Fibroblast of pulmonary artery (primary cell): ENCODE measurements at regions not wholly inside any gene's neighbourhood (a gene's known extent, or its start where the extent isn't known, plus 50 kb on each side); places are given as distances from the start of the nearest gene placed in this dataset.

ENCODE experiments used
- DNase-seq: peaks from one replicate; pipeline ENCODE4 v3.0.0-alpha.2; 2010; ENCODE audit warnings: low read depth
- H3K4me3 ChIP-seq: replicated peaks from 2 replicates; pipeline ENCODE4 v1.5.1; 2011; ENCODE audit warnings: low read depth, mild to moderate bottlenecking, control low read depth, low read length, moderate library complexity
- TF ChIP-seq, protein P1 (sequence below): IDR thresholded peaks from 2 replicates; pipeline ENCODE4 v1.5.1; 2011; ENCODE audit warnings: mild to moderate bottlenecking, control low read depth, low read length, inconsistent platforms; ENCODE audit errors: missing control alignments

DNA sequence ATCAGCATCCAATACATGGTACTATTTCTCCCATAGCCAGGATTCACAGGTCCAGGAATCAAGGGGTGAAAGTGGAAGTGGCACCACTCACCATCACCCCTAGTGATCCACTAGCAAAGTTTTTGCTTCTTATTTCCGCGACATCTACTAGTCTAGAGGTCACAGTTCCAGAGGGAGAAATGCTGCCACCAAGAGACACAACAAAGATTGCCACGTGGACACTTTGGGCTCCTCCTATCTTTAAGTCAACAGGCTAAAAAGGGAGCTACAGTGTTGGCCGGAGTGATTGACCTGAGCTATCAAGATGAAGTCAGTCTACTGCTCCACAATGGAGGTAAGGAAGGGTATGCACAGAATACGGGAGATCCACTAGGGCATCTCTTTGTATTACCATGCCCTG, 178.2 kb downstream of the AKR1D1 start:
- no peak overlapping the region for H3K4me3 ChIP-seq
- TF ChIP-seq, protein P1, sequence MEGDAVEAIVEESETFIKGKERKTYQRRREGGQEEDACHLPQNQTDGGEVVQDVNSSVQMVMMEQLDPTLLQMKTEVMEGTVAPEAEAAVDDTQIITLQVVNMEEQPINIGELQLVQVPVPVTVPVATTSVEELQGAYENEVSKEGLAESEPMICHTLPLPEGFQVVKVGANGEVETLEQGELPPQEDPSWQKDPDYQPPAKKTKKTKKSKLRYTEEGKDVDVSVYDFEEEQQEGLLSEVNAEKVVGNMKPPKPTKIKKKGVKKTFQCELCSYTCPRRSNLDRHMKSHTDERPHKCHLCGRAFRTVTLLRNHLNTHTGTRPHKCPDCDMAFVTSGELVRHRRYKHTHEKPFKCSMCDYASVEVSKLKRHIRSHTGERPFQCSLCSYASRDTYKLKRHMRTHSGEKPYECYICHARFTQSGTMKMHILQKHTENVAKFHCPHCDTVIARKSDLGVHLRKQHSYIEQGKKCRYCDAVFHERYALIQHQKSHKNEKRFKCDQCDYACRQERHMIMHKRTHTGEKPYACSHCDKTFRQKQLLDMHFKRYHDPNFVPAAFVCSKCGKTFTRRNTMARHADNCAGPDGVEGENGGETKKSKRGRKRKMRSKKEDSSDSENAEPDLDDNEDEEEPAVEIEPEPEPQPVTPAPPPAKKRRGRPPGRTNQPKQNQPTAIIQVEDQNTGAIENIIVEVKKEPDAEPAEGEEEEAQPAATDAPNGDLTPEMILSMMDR, result no peak
- no peak for DNase-seq

DNA sequence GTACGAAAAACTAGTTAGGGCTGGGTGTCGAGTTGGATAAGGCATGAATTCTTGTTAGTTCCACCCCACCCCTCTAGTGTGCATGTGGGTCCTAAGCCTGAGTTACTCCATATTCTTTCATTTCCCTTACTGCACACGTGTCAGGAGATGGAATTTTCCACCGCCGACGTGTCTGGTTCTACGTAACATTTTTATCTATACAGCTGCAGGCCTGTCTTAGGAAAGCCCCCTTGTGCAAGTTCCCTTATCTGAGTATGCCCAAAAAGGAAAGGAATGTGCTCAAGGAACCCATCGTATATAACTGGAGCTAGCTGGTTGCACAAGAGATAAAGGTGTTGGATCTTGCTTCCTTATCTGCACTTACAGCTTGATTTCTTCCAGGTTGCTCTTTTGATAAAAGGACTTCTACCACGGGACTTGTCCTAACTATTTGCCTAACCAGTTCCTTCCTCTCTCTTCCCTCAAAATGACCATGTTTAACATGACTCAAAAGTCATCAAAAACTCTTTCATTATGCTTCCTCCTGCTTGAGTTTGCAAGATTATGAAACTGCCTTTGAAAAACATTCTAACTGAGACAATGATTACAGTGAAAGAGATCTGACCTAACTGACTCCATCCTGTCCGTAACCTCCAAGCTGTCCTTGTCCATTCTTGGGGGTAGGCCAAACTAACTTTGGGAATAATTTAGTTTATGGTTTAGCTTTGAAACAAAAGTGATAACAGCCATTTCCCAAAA, 181.4 kb downstream of the AKR1D1 start:
- TF ChIP-seq, protein P1, result no peak
- DNase-seq, result peak; percentile 99
- H3K4me3 ChIP-seq, result no peak overlapping the region

DNA sequence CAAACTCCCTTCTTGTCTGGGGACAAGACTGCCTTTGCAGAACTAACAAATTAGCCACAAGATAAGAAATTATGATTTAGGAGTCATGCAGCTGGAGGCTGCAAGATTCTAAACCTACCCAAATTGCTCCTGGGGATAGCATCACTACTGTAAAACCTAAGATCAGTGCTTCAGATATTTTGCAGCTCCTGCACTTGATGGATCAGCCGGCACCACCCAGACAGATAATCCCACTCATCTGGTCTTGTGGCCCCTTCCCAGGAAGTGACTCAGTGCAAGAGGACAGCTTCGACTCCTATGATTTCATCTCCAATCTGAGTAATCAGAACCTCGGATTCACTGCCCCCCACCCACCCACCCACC, 181.9 kb downstream of the AKR1D1 start:
- DNase-seq, result no peak
- TF ChIP-seq, protein P1, result no peak
- no peak overlapping the region for H3K4me3 ChIP-seq

DNA sequence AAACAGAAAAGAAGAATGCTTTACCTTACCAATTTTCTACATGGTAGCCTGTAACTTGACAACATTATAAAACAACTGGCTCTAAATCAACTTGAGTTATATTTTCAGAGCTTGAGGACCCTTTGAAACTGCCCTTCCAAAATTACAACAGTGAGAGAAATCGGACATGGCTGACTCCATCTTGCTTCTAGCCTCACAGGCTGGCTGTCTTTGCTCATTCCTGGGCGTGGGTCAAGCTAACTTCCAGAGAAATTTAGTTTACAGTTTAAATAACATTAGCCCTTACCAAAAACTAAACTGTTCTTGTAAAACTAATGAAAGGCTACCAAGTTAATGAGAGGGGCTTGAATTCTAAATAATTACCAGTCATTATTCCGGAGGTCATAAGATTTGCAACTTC, 183.4 kb downstream of the AKR1D1 start:
- no peak for DNase-seq
- TF ChIP-seq, protein P1, result no peak

DNA sequence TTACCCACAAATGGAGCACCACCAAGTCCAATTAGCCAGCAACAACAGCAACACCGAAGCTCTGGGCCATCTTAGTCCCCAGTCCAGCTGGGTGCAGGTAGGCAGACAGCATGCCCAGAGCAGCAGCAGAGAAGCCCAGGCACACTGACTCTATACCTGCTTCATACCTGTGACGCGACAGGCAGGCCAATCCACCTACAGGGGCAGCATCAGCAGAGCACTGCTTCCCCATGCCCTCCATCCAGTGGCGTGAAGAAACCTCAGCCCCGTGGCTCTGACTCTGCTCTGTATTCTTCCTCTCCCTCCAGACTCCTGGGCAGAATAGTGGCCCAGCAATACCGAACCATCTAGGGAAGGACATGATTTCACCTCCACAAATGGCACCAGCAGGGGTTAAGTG, 191.7 kb downstream of the AKR1D1 start:
- no peak for DNase-seq
- no peak overlapping the region for H3K4me3 ChIP-seq
- TF ChIP-seq, protein P1, result no peak

More for the DNA sequence above, 183.4 kb downstream of the AKR1D1 start:
- no peak overlapping the region for H3K4me3 ChIP-seq

DNA sequence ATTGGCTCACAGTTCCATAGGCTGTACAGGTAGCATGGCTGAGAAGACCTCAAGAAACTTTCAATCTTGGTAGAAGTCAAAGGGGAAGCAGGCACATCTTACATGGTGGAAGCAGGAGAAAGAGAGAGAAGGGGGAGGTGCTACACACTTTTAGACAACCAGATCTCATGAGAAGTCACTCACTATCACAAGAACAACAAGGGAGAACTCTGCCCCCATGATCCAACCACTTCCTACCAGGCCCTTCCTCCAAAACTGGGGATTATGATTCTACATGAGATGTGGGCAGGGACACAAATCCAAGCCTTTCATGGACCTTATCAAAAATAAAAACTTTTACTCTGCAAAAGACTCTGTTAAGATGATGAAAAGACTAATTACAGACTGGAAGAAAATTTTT, 183.2 kb upstream of the TRIM24 start:
- DNase-seq, result no peak
- TF ChIP-seq, protein P1, result no peak
- no peak overlapping the region for H3K4me3 ChIP-seq

DNA sequence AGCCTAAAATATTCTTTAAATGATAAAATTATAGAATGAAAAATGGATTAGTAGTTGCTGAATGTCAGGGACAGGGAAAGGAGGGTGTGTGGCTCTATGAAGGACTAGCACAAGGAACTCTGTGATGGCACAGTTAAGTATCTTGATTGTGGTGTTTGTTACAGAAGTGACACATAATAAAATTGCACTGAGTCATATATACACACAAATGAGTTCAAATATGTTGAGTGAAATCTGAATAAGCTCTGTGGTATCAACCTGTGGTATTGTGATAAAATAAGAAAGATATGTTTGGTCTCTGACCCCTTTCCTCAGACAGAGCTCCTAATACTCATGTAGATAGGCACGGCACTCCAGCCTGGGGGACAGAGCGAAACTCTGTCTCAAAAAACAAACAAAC, 181.5 kb upstream of the TRIM24 start:
- no peak for DNase-seq
- no peak overlapping the region for H3K4me3 ChIP-seq

More for the DNA sequence above, 181.5 kb upstream of the TRIM24 start:
- TF ChIP-seq, protein P1, result no peak
